NOMO-1 treated with dmso at 0.1 percent for 144 hours (cell line): ENCODE measurements at regions not wholly inside any gene's neighbourhood (a gene's known extent, or its start where the extent isn't known, plus 50 kb on each side); places are given as distances from the start of the nearest gene placed in this dataset.

Experiments
- DNase-seq: peaks from one replicate; lab custom pipeline; 2025; ENCODE audit not compliant: unreplicated experiment; lab: John Stamatoyannopoulos, UW

DNA sequence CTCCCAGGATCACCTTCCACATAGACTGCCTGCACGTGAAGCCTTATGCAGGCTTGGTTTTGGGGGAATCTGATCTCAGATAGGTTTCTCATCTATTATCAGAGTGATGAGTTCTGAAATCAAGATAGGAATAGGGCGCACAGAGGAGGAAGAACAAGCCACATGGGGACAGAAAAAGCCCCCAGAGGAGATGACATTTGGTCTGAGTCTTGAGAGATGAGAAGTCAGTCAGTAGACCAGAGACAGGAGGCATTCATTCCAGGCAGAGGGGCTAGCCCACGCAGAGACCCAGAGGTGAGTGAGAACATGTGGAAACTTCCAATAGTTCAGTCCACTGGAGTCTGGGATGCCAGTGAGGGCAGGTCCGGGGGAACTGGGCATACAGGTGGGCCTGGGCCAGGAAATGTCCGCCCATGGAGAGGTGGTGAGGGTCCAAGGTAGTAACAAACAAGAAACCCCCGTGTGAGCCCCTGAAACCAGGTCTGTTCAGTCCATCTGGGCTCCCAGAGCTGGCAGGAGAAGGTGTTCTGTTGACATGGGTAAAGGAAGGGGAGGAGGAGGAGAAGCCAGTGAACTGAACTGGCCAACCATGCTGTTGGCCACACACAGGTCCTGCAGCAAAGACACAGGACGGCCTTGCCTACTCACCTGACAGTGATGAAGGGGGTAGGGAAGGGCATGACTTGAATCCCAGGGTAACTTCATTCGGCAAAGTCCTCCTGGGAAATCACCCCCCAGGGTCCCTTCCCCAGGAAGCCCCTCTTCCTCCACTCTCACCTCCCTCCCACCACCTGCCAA lies 69.3 kb upstream of the SMNDC1 start:
- no peak for DNase-seq

- DNase-seq, result no peak
Observed at GRCh38 chr10:110375121-110375520, 70.4 kb upstream of the SMNDC1 start.

- DNase-seq, result no peak
Observed at GRCh38 chr10:110376021-110376766, 71.5 kb upstream of the SMNDC1 start.

DNA sequence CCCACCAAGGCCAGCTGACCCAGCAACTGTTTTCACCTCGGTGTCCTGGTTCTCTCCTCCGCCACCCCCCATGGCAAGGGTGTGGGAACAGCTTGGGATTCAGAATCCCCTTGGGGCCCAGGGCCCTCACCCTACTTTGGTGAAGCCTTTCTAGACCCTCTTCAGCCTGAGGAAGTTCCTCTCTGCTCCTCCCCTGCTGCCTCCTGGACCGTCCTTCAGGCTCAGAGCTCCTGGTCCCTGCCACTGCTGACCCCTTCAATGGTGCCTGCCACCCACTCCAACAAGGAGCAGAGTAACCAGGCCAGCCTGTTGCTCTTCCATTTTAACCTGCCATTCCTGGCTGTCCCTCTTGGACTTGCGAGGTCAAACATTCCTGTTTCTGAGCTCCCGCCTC lies 72.0 kb upstream of the SMNDC1 start:
- no peak for DNase-seq

DNA sequence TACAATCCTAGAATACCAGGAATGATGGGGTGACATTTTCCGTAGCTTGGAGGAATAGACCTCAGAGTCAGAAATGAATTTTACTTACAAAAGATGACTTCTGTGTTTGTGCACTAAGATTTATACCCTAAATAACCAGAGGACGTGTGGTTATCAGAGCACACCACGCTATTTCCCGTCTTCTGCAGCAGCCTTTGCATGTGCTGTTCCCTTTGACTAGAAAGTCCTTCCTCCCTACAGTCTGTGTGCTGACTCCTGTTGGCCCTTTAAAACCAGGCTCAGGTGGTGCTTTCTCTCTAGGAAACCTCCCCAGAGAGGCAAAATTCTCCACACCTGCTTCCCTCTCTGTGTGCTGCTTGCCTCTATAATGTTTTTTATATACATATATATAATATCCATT lies 73.3 kb upstream of the SMNDC1 start:
- DNase-seq, result no peak

DNA sequence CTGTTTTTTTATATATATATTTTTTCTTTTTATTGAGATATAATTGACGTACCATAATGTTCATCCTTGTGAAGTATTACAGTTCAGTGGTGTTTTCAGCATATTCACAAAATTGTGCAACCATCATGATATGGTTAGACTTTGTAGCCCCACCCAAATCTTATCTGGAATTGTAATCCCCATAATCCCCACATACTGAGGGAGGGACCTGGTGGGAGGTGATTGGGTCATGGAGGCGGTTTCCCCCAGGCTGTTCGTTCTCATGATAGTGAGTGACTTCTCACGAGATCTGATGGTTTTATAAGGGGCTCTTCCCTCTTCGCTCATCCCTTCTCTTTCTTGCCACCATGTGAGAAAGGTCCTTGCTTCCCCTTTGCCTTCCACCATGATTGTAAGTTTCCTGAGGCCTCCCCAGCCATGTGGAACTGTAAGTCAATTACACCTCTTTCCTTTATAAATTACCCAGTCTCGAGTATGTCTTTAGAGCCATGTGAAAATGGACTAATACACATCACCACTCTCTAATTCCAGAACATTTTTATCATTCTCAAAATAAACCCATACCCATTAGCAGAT lies 73.9 kb upstream of the SMNDC1 start:
- DNase-seq, result no peak

- no peak for DNase-seq
Observed at GRCh38 chr10:110379831-110380230, 75.1 kb upstream of the SMNDC1 start.

- DNase-seq, result no peak
Observed at GRCh38 chr10:110380293-110380692, 75.6 kb upstream of the SMNDC1 start.

DNA sequence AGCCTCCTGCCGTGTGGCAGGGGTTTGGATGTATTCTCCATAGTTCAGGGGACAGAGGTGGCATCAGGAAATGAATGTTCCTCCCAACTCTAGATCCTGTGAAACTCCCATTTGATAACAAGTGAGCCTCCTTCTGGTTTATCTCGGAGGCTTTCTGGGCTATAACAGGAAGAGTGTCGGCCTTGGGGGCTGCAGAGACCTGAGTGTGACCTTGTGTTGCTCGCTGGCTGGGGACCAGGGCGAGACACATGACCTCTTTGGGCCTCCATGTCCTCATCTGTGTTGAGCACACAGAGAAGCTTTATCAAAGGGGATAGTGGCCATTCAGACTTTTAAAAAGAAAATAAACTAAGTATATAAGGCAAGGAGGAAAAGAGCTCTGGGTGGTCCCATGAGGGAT lies 78.0 kb upstream of the SMNDC1 start:
- no peak for DNase-seq

GRCh38 chr10:110387617-110387982 lies 82.9 kb upstream of the SMNDC1 start:
- DNase-seq, result no peak

DNA sequence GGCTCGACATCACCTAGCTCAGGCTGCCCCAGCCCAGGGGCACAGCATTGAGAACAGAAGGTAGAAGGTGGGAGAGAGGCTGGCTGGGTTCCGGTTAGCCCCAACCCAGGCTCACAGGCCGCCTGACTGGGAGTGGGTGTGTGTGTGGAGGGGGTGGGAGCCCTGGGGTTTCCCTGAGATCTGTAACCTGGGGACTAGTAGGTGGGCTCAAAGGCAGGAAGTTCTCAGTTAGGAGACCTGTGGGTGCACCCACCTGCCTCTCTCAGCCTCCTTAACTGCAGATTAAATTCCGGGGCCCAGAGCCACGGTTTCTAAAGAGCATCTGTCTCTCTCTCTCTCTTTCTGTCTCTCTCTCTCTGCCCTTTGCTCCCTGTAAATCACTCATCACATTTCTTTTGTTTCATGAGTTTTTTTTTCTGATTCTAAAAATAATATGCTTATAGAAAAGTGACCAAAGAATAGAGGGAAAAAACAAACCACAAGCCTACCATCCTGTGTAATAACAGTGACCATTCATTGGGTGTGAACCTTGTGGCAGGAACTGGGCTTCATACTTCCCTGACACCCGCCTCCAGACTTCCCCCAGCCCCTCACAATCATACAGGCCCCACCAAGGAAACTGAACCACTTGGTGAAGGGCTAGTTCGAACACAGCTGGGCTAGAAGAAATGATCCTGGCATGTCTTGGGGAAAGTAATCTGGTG lies 83.4 kb upstream of the SMNDC1 start:
- no peak for DNase-seq

GRCh38 chr10:110388687-110389052 lies 84.0 kb upstream of the SMNDC1 start:
- no peak for DNase-seq

DNA sequence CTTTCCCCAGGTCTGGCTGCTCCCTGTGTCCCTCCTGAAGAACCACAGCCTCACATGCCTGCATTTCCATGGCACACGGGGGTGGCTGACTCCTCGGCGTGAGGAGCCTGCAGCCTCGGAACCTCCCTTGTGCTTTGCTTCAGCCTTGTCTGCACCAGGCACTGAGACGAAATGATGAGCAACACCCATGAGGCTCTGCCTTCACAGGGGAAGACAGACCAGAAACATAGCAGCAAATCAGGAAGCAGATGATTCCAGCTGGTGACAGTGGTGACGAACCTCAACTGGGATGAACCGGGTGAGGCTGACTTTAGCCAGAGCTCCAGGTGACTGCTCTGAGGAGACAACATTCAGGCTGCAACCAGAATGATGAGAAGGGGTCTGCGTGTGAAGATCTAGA lies 84.5 kb upstream of the SMNDC1 start:
- DNase-seq, result no peak

DNA sequence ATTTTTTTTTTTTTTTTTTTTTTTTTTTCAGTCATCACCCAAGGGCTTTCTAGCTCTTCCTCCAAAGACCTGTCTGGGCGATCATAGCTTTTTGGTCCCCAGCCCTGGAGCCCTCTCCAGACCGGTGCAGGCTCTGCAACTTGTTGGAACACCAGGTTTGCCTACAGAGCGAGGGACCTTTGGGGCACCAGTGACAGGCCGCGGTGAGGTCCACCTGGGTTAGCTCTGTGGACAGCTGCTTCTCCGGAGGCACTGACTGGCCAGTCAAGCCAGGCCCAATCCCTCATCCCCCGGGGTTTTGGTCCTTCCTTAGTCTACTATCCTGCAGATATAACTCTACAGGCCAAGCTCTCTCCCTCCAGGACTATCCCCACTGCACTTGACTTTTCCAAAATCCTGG lies 86.8 kb upstream of the SMNDC1 start:
- DNase-seq, result no peak

DNA sequence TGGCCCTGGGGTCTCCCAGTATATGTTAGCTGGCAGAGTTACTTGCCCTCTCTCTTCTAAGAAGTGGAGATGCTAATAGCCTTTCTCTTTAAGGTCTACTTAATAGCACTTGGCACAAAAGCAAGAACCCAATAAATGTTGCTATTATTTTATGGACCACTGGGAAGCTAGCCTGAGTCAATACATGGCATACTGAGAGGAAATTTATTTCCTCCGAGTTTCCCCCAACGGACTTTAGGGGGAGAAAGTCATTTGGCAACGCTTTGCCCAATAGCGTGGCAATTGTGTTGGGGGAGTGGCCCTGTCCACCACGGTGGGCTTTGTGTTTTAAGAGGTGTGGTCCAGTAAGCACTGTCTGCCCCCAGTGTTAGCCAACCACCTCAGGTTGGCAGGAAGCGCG lies 87.4 kb upstream of the SMNDC1 start:
- no peak for DNase-seq

DNA sequence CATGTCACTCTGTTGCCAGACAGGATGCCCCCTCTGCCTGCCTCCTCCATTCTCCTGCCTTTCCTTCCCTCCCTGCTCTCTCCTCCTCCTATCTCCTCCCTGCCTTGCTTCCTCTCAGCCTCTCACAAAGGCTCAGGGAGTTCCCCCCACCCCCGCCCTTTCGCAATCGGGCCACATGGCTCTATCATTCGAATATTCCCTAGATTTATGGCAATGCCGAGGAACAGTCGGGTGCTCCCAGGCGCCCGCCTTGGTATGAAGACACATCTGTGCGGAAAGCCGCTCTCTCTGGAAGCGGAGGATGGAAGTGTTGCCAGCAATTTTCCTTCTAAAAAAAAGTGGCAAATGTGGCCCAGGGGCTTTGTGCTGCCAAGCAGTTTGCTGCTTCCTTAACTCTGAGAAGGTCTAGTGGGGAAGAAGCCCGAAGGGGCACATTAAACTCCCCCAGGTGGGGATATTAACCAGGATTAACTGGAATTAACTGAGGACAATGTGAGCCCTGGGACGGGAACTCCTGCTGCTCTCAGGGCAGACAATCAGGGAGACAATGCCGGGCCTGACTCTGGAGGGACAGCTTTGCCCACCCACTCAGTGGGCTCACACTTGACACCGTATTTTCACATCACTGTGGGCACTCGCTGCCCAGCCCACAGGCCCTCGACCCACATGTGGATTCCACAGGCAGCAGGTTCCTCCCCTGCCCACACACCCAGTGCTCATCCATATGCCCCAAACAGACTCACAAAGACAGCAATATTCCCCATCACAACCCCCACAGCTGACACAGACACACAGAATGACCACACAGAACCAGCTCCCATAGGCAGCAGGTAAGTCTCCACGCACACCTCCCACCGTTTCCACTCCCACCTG lies 88.4 kb upstream of the SMNDC1 start:
- no peak for DNase-seq

DNA sequence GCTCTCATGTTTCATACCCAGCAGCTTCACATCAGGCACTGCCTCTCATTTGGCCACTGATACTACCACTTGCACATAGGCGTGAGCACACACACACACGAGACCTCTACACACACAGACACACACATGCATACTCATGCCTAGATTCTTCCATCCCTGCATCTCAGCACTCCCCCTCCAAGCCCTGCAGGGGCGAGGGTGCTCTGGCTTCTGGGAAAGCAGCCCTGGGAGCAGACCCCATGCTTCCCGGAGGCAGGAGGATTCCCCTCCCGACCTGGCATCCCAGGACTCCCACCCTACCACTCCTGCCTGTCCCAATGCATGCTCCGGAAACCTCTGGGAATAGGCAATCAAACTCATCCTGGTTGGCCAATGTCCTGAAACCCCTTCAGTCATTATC lies 89.1 kb upstream of the SMNDC1 start:
- DNase-seq, result no peak

DNA sequence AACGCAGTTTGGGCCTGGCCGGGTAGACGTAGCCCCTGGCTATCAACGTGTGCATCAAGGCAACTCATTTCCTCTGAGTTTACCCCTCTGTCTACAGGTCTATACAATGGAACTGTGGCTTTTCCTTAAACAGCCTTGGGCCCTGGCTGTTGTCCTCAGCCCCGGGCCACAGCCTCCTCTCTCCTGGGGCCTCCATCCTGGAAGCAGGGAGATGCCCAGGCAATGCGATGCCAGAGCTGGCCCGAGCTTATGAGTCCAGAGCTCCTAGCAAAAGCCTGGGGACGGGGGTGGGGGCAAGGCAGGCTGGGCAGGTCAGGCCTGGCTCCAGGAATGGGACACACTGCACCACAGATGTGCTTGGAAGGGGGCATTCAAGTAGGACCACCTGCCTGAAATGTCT lies 89.6 kb upstream of the SMNDC1 start:
- DNase-seq, result no peak

- no peak for DNase-seq
Observed at GRCh38 chr10:110394898-110395297, 90.2 kb upstream of the SMNDC1 start.

GRCh38 chr10:110395350-110396283 lies 90.9 kb upstream of the SMNDC1 start:
- no peak for DNase-seq
